Esophagus muscularis mucosa (tissue), 4 donors: ENCODE measurements at regions not wholly inside any gene's neighbourhood (a gene's known extent, or its start where the extent isn't known, plus 50 kb on each side); places are given as distances from the start of the nearest gene placed in this dataset.

Experiments used
- EP300 ChIP-seq: sonication (generic); formaldehyde crosslinking; IDR thresholded peaks from one replicate; pipeline ENCODE4 v1.6.1; 2017; ENCODE audit warnings: antibody characterized with exemption
- POLR2A ChIP-seq: fragments of 450-650 bp; IDR thresholded peaks from one replicate; pipeline ENCODE4 v1.6.1; 2017; ENCODE audit warnings: antibody characterized with exemption, moderate library complexity, mild to moderate bottlenecking, low read depth
- POLR2AphosphoS5 ChIP-seq, 2 donors: sonication (generic); formaldehyde crosslinking; IDR thresholded peaks; one replicate each; pipeline ENCODE4 v1.6.1; 2017; ENCODE audit warnings: antibody characterized with exemption in 2 of 2
- TF ChIP-seq, protein P1 (sequence below), 3 experiments: fragments of 200-600 bp in 2 of 3; fragments of 450-650 bp in 1 of 3; sonication (generic) in 2 of 3; IDR thresholded peaks; one replicate each; pipeline ENCODE4 v1.5.1; 2017 to 2019; ENCODE audit warnings: antibody characterized with exemption in 3 of 3, mild to moderate bottlenecking in 2 of 3, moderate library complexity in 1 of 3

DNA sequence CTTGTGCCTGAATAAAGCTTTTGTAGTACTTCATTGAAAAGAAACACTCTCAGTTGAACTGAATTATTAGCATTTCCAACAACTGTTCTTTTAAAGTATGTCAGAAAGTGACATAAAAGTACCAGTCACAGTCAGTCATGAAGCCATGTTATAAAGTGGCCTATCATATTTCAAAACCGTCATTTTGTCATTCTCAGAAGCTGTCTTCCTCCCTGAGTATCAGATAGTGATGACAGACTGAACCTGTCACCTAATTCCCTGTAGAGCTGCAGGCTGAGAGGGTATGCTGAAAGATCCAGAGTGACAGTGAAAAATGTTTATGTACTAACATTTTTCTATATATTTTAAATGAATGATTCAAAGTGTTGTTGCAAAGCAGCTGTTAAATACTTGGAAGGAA lies 1121.7 kb upstream of the PRMT6 start:
- TF ChIP-seq, protein P1, sequence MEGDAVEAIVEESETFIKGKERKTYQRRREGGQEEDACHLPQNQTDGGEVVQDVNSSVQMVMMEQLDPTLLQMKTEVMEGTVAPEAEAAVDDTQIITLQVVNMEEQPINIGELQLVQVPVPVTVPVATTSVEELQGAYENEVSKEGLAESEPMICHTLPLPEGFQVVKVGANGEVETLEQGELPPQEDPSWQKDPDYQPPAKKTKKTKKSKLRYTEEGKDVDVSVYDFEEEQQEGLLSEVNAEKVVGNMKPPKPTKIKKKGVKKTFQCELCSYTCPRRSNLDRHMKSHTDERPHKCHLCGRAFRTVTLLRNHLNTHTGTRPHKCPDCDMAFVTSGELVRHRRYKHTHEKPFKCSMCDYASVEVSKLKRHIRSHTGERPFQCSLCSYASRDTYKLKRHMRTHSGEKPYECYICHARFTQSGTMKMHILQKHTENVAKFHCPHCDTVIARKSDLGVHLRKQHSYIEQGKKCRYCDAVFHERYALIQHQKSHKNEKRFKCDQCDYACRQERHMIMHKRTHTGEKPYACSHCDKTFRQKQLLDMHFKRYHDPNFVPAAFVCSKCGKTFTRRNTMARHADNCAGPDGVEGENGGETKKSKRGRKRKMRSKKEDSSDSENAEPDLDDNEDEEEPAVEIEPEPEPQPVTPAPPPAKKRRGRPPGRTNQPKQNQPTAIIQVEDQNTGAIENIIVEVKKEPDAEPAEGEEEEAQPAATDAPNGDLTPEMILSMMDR (IDR thresholded peaks at IDR 0.05) = no peak
- TF ChIP-seq POLR2A (no peak), POLR2AphosphoS5 (IDR thresholded peaks at IDR 0.05) (no peak), EP300 (no peak)
